HG02870 (cell line): ENCODE measurements at regions not wholly inside any gene's neighbourhood (a gene's known extent, or its start where the extent isn't known, plus 50 kb on each side); places are given as distances from the start of the nearest gene placed in this dataset.

Experiments
- ATAC-seq: cut with Tn5 transposase; IDR thresholded peaks from one replicate; pipeline ENCODE4 v1.9.1; 2021; ENCODE audit warnings: mild to moderate bottlenecking, moderate library complexity; ENCODE audit not compliant: unreplicated experiment

DNA sequence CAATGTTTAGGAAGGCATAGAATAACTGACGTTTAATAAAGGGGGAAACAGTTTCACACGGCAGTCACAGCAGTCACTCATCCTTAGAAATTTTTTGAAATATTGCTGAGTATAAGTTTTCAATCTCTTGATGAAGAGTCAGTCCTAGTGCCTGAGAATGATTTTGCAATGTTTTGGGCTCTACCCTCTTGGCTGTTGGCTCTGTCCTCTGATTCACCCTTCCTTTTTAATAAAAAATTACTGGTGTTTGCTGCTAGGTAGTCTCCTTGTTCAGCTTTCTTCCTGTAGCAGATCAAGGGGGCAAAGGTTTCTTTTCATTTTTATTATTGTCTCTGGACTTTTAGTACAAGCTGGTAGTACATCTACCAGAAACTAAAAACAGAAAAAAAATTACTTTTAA, 194.3 kb upstream of the ANO3 start:
- ATAC-seq = no peak

DNA sequence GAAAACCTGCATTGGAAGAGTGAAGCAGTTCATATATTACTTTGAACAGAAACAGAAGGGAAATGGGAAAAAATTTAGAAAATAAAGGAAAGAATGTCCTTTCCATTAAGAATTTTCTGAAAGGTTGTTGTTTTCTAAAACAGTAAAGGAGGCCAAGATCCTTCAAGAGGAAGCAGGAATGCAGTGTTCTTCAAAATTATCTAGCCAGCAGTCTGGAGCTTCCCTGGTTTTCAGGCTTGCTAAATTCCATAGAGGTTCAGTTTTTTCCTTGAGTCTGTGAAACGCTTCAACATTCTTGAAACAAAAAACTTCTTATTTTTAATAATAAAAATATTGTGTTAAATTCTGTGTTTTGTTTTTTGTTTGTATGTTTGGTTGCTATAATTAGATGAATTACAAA, 189.0 kb upstream of the ANO3 start:
- ATAC-seq = no peak

DNA sequence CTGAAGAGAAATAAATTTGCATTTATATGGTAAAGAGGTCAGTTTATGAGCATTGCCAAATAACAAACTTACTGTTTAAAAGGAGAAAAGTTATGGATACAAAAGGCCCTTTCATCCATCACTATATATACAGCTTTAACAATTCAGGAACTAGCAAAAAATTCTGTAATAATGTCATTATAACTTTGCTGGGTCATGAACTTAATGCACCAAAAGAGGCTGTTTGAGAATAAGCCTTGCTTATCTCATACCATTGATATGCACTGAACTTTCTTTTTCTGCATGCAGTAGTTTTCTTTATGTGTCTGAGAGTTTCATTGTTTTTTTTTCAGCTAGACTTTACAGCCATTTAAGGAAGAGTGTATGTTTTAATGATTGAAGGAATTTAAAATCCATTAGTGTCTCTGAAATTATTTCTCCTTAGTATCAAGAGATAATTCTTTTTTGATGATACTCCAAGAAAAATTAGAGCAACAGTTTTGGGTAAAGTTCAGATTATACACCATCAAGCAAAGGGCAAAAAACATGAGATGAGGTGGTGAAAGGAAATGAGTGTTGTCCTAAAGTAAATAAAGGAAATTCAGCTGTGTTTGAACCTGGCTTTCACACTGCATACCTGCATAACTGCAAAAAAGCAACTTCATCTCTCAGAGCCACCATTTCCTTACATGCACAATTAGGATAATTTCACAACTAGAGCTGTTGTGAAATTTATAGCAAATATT, 188.2 kb upstream of the ANO3 start:
- ATAC-seq = no peak

DNA sequence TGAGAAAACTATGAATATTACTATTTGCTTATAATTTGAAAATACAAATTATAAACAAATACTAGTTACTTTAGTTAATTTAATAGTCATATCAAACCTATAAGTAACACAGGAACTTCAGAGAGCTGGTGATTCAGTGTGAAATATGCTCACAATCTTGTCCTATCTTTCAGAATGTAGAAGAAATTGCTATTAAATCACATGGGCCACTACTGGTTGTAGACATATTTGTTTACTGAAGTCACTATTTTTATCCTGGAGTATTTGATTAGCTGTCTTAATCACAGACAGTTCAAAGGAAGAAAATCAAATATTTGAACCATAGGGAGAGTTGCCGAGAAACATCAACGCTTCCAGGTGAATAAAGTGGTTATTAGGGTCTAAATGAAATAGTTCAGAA, 187.6 kb upstream of the ANO3 start:
- ATAC-seq = no peak

DNA sequence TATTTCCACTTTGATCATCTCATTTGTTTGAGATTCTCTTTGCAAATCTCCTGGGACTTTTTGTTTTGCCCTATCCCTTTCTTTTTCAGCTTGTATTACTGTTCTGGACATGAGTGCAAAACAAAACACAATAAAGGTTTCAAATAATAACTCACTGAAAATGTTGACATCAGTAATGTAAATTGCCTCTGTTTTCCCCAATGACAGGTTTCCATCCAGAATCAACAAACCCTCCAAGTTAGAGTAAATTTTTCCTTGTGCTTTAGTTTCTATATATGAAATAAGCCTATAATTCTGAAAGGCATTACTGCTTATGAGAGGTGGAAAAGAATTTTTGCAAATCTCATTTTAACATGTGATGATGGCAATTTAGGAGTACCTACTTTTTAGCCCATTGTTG, 187.0 kb upstream of the ANO3 start:
- no peak for ATAC-seq

DNA sequence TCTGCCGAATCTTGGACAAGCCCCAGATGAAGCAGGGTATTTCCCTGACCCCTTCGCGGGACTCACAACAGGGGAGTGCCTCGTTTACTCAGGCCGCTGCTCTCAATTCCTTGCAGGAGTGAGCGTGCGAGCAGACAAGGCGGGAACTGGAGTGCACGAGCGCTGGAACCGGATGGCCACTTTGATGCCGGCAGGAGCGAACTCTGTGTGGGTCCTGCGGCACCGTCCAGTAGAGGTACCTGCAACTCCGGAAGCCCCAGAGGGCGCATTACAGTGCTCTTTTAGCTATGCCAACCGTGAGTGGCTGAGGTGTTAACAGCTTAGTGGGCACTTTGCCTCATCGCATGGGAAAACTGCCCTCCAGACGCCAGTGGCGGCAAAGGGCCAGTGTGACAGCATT, 182.3 kb upstream of the ANO3 start:
- no peak for ATAC-seq

DNA sequence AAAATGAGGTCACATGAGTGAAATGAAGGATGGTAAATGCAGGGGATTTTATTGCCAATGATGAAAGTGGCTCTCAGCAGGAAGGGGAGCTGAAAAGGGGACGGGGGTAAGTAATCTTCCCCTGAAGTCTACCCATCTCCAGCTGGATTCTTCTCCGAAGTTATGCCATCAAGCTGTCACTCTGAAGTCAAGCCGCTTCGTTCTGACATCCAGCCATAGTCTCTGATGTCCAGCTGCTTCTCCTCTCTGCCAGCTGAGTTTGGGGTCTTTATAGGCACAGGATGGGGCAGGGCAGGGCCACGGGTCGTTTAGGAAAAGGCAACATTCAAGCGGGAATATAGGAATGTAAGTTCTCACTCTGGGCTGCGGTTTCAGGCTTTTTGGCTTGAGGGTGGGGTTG, 181.9 kb upstream of the ANO3 start:
- ATAC-seq = no peak

DNA sequence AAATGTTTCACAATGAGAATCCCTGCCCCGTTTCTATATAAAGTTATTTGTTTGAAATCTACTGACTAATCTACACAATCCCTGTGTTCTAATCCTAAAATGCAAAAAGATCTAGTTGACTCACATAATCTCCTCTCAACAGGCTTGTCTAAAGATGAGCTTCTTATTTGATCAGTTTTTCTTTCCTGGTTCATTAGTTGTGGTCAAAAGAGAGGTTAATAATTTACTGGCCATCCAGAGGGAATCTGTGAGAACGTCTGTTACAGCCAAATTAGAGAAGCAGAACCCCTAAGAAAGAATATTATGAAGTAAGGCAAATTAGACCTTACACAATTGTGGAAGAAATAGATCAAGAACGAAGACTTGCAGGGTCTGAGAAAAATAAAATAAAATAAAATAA, 173.7 kb upstream of the ANO3 start:
- ATAC-seq = no peak

DNA sequence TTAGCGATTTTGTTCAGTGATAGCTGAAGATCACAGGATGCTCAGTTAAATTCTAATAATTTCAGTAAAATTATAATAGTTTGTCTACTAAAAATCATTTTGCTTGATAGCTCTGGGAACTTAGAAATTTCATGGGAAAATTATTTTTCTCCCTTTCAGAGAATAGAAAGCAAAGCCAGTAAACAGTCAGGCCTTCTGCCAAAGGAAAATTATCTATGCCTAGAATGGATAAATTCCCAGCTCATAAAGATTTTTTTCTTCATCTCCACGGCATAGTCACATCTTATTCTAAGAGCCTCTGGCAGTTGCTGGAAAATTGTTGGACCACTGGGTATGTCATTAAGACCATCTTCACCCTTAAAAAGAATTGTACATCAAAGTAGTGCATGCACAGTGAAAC, 169.6 kb upstream of the ANO3 start:
- ATAC-seq = no peak

DNA sequence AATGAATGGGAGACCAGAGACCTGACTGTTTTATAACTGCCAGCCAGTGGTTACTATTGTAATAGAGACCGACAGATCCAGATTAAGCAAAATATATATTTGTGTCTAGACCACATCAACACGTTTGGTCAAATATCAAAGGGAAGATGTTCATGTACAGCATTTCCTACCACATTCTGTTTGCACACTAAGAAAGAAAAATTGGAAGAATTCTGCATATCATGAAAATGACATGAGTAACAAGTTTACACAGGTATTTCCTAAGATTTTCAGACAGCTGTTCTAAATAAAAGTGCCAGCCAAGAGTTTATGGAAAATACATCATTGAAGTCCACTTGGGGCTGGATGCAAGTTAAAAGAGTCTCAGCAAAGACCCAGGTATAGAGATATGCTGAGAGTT, 145.5 kb upstream of the ANO3 start:
- ATAC-seq = no peak

DNA sequence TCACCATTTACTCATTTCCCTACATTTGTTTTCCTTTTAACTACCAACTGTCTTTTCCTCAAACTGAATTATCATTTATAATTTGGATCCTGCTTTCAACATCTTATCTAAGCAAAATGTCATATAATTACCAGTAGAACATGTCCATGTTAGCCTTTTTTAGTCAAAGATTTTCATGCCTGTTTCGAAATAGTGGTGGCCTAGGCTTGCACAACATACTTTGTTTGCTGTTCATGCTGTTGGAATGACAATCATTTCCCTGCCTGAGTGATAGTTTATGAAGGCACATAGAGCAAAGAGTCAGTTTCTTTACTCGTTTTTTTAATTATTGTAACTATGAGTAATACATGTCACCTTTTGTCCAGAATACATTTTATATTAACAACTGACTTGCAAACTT, 144.3 kb upstream of the ANO3 start:
- no peak for ATAC-seq

DNA sequence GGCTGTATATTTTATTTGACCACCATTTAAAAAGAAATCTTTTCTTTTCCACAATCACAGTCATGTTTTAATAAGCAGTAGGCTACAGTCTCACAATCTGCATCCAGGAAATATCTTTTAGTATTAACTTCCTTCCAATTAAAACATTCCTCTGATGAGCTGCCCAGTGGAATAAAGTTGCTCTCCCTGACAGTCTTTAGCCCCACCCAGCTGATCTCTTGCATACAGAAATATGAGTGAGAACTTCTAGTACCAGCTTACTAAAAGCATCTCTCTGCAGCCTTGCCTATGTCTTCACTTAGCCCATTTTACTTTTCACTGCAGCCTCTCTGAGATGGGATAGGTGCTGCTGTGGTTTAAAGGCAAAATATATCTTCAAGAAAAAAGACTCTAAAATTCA, 143.4 kb upstream of the ANO3 start:
- ATAC-seq = no peak

DNA sequence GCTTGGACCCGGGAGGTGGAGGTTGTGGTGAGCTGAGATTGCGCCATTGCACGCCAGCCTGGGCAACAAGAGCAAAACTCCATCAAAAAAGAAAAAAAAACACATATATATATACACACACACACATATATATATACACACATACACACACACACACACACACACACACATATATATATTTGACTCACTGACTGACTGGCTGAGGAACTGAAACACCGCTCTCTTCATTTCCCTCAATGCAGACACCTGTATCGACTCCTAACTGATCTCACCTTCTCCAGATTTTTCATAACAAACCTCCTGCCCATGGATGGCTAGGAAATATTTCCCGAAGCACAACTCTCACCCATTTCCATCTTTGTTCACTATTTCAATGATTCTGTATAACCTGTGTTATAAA, 140.7 kb upstream of the ANO3 start:
- ATAC-seq = peak; percentile 84

DNA sequence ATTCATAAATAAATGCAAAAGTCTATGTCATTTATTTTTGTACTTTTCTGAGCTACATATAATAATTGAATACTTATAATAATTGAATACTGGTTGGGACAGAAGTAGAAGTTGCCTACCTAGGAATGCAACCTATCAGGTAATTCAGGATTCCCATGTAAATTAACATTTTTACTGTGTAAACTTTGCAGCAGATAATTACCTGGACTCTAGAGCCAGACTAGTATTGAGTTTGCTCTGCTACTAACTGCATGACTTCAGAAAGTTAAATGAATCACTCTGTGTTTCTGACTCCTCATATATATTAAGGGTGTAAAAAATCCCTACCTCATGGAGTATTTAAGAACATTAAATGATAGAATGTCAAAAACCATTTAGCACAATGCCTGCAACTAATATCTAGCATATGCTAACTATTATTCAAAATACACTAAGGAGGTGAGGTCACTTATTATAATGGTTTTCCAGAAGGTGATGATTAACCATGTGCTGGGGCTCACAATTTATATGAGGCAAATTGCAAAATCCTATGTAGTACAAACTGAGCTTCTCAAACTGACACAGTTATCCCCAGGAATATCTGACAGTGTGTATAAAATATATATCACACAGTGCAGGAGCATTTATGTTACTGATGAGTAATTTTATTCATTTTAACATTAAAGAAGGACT, 138.1 kb upstream of the ANO3 start:
- no peak for ATAC-seq

DNA sequence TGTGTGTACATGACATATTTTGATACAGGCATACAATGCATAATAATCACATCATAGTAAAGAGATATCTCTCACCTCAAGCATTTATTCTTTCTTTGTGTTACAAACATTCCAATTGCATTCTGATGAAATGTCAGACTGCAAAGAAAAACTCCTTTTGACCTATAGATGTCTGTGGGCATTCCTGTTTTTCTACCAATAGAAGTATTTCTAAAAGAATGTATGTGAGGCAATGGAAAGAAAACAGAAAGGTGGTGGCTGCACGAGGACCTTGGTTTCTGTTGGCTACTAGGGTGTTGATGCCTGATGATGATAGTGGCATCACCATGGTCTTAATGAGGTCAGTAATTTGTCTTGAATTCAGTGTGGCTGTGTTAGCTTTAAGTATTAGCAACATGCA, 137.0 kb upstream of the ANO3 start:
- no peak for ATAC-seq

DNA sequence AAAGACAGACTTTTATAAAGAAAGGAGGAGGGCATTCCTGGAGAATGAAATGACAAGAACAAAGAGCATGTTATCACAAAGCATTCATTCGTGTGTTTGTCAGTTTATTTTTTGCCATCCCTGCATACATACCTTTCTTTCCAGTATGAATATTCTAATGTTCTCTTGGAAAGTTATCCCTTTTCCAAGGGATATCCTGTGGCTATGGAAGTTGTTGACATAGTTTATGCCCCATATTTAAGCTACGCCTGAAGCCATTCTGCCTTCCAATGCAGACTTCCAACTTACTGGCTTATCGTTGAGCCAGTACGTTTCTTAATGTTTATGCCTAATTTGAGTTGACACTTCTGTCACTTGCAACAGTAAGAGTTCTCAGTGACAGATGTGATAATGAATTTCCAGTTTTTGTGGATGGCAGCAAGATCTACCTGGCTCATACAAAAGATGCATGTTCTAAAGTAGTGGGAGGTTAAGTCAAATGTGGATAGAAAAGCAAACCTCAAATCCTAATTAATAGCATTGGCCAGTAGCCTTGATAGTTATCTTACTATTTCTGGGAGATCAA, 133.3 kb upstream of the ANO3 start:
- ATAC-seq = no peak

DNA sequence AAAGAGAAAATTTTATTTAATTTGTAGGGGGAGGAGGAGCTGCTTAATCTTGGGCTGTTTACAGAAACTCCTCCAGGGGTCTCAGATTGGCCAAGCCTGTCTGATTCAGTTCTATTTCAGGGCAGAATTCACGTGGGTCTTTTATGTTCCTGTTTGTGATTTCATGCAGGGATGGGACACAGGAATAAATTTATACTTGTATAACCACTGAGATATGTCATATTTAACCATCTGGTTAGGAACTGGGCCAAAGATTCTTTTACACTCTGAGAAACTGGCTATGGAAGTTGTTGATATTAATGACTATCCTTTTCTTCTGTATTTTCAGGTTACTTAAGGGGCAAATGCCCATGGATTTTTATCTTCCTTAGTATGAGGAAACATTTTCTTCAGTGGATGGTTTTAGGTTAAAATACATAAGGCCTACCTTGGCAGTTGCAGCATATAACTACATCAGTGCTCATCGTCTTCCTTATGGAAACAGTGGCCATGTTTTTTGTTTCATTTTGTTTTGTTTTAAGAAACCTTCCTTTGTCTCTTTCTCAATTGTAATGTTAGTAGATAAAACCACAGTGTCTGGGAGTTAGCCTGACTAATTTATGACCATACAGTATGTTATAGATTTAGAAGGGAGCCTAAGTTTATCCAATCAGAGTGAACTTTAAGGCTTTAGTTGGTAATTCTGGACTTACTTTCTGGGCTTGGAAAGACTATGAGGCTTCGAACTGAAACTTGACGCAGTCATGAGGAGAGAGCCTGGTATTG, 132.4 kb upstream of the ANO3 start:
- ATAC-seq = no peak

DNA sequence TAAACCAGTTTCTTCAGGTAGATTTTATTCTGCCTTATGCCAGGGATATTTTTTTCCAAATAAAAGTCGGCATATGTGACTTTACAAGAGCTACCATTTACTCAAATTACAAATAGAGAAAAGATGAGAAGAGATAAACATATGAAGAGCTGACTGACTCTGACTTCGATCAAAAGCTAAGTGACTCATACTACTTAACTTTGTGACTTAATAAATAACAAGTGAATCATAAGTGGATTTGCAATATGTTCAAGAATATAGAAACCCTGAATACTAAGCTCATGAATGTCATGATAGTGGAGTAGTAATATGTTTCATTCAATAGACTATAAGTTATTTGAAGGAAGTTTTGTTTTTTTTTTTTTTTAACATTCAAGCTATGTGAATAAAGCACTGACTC, 130.5 kb upstream of the ANO3 start:
- no peak for ATAC-seq

DNA sequence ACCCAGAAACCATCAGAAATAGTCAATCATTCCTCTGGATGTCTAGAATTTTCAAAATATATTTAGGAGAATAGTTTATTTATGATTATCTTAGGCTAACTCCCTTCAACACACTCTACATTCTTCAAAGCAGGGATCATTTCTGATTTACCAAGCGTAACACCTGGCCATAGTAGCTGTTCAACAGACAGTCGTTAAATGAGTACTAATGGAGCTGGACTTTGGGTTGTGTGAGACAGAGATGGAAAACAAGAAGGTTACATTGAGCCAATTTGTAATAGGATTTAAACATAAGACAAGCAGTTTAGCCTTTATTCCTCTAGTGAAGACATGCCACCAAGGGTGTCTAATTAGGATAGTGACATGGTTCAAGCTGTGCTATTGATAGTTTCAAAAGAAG, 129.2 kb upstream of the ANO3 start:
- ATAC-seq = no peak

DNA sequence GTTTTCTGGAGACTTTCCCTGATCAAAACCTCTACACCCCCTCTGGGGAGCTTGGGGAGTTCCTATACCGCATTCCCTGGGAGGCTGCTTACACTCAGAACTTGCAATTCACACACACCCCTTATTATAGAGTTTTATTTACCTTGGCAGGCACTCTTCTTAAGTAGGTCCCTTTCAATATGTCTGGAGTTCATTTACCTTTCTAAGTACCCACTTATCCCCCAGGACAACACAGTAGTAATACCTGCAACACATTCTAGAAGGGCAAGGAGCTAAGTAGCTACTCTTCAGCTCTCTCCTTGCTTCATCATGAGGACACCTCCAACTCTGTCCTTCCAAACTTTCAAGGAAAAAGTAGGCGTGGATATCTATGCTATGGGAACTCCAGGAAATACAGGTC, 127.8 kb upstream of the ANO3 start:
- no peak for ATAC-seq

DNA sequence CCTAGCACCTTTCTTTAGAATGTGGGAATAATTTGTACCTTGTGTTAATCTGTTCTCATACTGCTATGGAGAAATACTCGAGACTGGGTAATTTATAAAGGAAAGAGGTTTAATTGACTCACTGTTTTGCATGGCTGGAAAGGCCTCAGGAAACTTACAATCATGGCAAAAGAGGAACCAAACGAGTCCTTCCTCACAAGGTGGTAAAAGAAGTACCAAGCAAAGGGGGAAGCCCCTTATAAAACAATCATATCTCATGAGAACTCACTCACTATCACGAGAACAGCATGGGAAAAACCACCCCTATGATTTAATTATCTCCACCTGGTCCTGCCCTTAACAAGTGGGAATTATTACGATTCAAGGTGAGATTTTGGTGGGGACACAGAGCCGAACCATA, 127.1 kb upstream of the ANO3 start:
- ATAC-seq = no peak
